ENCODE measurements at regions not wholly inside any gene's neighbourhood (a gene's known extent, or its start where the extent isn't known, plus 50 kb on each side); places are given as distances from the start of the nearest gene placed in this dataset.

DNA sequence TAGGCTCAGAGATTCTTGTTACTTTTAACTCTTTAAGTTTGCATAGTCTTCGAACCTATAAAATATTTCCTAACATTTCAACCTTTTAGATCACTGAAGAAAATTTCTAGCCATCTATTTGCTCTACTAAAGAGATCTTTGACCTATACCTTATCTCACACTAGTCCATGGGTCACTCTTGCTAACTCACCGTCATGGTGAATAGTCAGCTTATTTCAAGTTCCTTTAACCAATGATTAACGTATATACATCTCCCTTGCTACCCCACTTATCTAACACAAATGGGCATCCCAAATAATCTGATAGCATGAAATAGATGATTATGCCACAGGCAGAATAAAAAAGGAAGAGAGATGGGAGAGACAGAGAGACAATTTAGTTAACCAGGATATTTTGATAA is 303.1 kb downstream of the GPD2 start:
- Histone ChIP-seq H3K4me3 (replicated peaks in 1 of 3; ENCODE audit: insufficient read depth in 1 of 3, low read depth in 1 of 3, low read length in 3 of 3) (no peak overlapping the region), H3K27ac (ENCODE audit: insufficient read depth, low read depth, low read length) (no peak overlapping the region), H2AFZ (ENCODE audit: low read depth, low read length) (no peak overlapping the region), H3K4me2 (ENCODE audit: insufficient read depth, low read length) (no peak overlapping the region), H3K36me3 (ENCODE audit: control insufficient read depth in 2 of 2, extremely low read depth in 1 of 2, insufficient read depth in 2 of 2, low read length in 2 of 2) (no peaks in the 10 kb centered on the region), H3K4me1 (ENCODE audit: control insufficient read depth, extremely low read depth, insufficient read depth, low read length) (no peaks in the 10 kb centered on the region), H3K9me1 (replicated peaks; ENCODE audit: control insufficient read depth, extremely low read depth, insufficient read depth, low read length) (no peaks in the 10 kb centered on the region), H3K9me3 (replicated peaks; ENCODE audit: control insufficient read depth, insufficient read depth, low read length) (no peaks in the 10 kb centered on the region), H3K79me2 (ENCODE audit: control insufficient read depth, insufficient read depth, low read length) (no peaks in the 10 kb centered on the region), H3K9ac (replicated peaks; ENCODE audit: extremely low read depth, insufficient read depth, low read length) (no peak overlapping the region), H3K27me3 (ENCODE audit: control insufficient read depth in 2 of 2, insufficient read depth in 2 of 2, low read length in 2 of 2) (no peaks in the 10 kb centered on the region), H4K20me1 (replicated peaks; ENCODE audit: control insufficient read depth, extremely low read depth, insufficient read depth, low read length) (no peaks in the 10 kb centered on the region)
- intact Hi-C loops (cut with micrococcal nuclease) (no loop called here), dilution Hi-C loops (cut with MboI; ENCODE audit: extremely low pct_ligation_motif_present, low sequenced_read_pairs) (no loop called here)
- CTCF ChIA-PET = no interaction called here
- POLR2A ChIA-PET = no interaction called here
- FAIRE-seq = no peak
- BruUV-seq (replicated peaks) = no TSS peak
- TF ChIP-seq, protein P1, sequence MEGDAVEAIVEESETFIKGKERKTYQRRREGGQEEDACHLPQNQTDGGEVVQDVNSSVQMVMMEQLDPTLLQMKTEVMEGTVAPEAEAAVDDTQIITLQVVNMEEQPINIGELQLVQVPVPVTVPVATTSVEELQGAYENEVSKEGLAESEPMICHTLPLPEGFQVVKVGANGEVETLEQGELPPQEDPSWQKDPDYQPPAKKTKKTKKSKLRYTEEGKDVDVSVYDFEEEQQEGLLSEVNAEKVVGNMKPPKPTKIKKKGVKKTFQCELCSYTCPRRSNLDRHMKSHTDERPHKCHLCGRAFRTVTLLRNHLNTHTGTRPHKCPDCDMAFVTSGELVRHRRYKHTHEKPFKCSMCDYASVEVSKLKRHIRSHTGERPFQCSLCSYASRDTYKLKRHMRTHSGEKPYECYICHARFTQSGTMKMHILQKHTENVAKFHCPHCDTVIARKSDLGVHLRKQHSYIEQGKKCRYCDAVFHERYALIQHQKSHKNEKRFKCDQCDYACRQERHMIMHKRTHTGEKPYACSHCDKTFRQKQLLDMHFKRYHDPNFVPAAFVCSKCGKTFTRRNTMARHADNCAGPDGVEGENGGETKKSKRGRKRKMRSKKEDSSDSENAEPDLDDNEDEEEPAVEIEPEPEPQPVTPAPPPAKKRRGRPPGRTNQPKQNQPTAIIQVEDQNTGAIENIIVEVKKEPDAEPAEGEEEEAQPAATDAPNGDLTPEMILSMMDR (IDR thresholded peaks at IDR 0.05; ENCODE audit: extremely low read depth in 1 of 2, insufficient read depth in 1 of 2, low read depth in 1 of 2, low read length in 2 of 2) = no peak
- no peak for TF ChIP-seq JUN (IDR thresholded peaks at IDR 0.05; ENCODE audit: borderline replicate concordance, insufficient read depth, insufficient read length, low read depth)
- no peak for TF ChIP-seq EZH2 (IDR thresholded peaks at IDR 0.05; ENCODE audit: borderline replicate concordance, low read depth, low read length, severe bottlenecking)
- TF ChIP-seq POLR2AphosphoS5 (IDR thresholded peaks at IDR 0.05; ENCODE audit: insufficient read depth, low read depth, low read length) = no peak
- no peak for TF ChIP-seq GATA2 (IDR thresholded peaks at IDR 0.05; ENCODE audit: insufficient read depth, insufficient read length, low read depth, low read length)
- no peak for TF ChIP-seq POLR2A (IDR thresholded peaks at IDR 0.05; ENCODE audit: low read depth, low read length)
- no peak for TF ChIP-seq FOS (IDR thresholded peaks at IDR 0.05; ENCODE audit: borderline replicate concordance, insufficient read depth, low read length)
- no peak for TF ChIP-seq MYC (IDR thresholded peaks at IDR 0.05; ENCODE audit: low read depth, low read length)
- TF ChIP-seq, protein P2, sequence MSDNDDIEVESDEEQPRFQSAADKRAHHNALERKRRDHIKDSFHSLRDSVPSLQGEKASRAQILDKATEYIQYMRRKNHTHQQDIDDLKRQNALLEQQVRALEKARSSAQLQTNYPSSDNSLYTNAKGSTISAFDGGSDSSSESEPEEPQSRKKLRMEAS (IDR thresholded peaks at IDR 0.05; ENCODE audit: insufficient read depth, insufficient read length) = no peak
- no peak for DNase-seq (ENCODE audit: low read depth, low spot score)

Measured in endothelial cell of umbilical vein (primary cell).